ENCODE measurements at regions not wholly inside any gene's neighbourhood (a gene's known extent, or its start where the extent isn't known, plus 50 kb on each side); places are given as distances from the start of the nearest gene placed in this dataset.

DNA sequence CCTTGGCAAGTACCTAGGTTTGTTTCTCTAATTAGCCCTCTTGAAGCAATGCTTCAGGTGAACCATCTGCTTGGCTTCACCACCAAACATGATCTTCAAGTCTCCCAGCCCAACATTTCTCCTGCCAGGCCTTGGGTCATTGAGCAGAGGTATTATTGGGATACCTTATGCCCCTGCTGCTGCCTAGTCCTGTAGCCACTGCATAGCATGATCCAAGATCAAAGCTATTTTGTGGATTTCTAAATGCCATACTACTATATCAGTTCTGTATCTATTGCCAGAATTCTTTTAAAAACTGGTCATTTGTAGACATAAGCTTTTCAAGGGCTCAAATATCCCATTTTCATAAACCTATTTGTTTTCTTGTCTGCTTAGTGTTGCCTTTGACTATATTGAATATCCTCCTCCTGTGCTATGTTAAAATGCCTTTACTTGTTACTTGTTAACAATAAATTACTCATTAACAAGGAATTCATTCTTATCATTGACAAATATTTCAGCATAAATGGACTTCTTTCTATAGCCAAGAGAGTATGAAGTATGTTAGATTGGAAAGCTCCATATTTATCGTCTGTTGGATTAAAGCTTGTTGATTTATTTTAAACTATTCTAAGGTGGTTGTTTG lies 204.5 kb upstream of the RBBP8 start:
- no peak for DNase-seq (ENCODE audit: extremely low spot score)
- CTCF ChIA-PET: no interaction called here
- TF ChIP-seq, protein P1, sequence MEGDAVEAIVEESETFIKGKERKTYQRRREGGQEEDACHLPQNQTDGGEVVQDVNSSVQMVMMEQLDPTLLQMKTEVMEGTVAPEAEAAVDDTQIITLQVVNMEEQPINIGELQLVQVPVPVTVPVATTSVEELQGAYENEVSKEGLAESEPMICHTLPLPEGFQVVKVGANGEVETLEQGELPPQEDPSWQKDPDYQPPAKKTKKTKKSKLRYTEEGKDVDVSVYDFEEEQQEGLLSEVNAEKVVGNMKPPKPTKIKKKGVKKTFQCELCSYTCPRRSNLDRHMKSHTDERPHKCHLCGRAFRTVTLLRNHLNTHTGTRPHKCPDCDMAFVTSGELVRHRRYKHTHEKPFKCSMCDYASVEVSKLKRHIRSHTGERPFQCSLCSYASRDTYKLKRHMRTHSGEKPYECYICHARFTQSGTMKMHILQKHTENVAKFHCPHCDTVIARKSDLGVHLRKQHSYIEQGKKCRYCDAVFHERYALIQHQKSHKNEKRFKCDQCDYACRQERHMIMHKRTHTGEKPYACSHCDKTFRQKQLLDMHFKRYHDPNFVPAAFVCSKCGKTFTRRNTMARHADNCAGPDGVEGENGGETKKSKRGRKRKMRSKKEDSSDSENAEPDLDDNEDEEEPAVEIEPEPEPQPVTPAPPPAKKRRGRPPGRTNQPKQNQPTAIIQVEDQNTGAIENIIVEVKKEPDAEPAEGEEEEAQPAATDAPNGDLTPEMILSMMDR (IDR thresholded peaks at IDR 0.05; ENCODE audit: control extremely low read depth, extremely low read depth, low read depth, missing control alignments): no peak
- POLR2A ChIA-PET: no interaction called here

DNA sequence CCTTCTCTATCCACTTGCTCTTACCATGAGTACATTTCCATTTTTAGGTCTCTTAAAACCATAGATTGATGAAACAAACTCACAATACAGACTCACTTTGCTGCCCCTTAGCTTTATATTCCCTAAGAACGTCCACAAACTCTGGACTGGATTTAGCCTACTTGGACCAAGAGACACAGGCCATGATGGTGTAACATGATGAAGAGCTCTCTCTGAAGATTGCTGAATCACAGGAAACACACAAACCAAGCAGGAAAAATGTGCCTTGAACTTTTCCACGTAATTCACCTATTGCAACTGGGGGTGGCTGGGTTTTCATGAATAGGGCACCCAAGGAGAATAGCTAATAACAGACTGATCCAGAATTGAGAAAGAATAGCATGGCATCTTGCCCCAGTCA lies 201.7 kb upstream of the RBBP8 start:
- no peak for DNase-seq (ENCODE audit: extremely low spot score)
- TF ChIP-seq, protein P1 (IDR thresholded peaks at IDR 0.05; ENCODE audit: control extremely low read depth, extremely low read depth, low read depth, missing control alignments): no peak
- ChIA-PET POLR2A (no interaction called here), CTCF (interaction anchor here (1.4 kb wide), 2 partner anchors 8 to 28 kb away, joined by 3 to 4 read pairs; no protein-coding TSS in a partner anchor)

DNA sequence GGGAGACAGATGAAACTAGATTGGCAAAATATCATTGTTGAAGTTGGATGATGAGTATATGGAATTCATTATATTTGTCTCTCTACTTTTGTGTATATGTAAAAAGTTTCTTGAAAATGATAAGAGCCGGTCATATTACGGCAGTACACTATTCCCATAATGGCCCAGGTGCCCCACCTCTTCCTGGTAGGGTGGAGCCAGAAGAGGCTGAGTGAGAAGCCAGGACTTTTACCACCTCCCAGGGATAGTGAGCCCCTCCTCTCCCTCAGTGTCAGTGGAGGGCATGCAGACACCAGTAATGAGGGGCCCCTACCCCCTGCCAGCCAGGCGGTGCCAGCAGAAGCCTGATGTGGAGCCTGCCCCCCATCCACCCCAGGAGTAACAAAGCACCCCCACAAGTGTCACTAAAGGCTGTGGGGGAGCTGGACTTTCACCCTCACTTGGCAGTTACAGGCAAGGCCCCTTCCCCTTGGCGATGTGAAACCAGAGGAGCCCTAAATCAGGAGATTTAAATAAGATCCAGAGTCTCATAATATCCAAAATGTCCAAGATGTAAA lies 198.9 kb upstream of the RBBP8 start:
- CTCF ChIA-PET: interaction anchor here (0.9 to 3.8 kb wide), 2 partner anchors 9 to 17 kb away, joined by 4 to 15 read pairs; no protein-coding TSS in a partner anchor
- TF ChIP-seq, protein P1 (IDR thresholded peaks at IDR 0.05; ENCODE audit: control extremely low read depth, extremely low read depth, low read depth, missing control alignments): no peak
- POLR2A ChIA-PET: no interaction called here
- DNase-seq (ENCODE audit: extremely low spot score): no peak

DNA sequence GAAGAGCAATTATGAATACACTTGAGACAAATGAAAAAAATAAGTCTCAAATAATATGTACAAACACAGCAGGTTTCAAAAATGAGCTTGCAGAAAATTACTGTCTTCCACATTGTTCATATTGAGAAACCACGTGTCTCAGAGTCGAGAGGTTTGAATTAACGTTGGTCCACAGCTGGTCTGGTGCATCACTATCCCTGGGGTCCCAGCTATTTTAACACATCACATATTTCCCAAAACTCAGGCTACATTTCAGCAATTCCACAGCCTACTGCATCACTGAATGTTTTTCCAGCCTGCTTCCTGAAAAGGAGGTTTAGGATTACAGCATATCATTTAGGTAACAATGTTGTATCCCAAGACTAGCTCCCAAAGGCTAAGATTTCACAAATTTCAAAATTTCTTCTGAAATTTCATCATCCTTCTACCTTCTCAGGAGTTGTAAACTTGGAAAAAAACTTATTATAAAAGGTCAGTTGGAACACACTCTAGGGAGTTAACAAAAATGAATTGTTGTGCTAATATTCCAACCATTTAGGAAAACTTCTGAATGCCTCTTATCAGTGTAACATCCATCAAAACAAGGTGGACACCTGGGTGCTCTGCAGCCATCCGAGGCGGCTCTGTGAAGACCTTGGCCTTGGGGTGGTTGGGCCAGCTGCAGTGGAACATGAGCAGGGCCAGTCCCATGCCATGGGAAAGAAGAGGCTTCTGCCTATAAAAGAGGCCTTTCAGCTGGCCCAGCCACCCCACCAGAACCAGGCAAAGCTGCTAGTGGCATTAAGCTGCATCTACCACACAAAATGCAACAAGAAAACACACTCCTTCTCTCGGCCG lies 198.1 kb upstream of the RBBP8 start:
- TF ChIP-seq, protein P1 (IDR thresholded peaks at IDR 0.05; ENCODE audit: control extremely low read depth, extremely low read depth, low read depth, missing control alignments): no peak
- no peak for DNase-seq (ENCODE audit: extremely low spot score)
- CTCF ChIA-PET: interaction anchor here (3.8 kb wide), 1 partner anchor 9 kb away, joined by 15 read pairs; no protein-coding TSS in a partner anchor
- POLR2A ChIA-PET: no interaction called here

DNA sequence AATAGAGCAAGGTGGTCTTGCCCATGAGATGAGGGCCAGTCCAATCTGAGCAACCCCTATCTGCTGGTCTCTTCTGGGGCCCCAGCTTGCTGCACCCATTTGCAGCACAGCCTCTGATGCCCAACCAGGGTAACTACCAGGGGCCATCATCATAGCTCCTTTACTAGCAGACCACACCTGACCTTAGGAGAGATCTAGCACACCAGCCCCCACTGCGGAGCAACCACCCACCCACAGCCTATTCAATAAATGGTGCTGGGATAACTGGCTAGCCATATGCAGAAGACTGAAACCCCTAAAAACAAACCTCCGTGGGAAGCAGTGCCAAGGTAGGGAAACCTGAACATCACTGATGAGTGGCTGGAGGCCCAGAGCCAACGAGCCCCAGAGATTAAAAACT lies 196.1 kb upstream of the RBBP8 start:
- ChIA-PET CTCF (interaction anchor here (1.1 to 3.8 kb wide), 2 partner anchors 12 to 19 kb away, joined by 3 to 15 read pairs; no protein-coding TSS in a partner anchor), POLR2A (no interaction called here)
- DNase-seq (ENCODE audit: extremely low spot score): no peak
- TF ChIP-seq, protein P1 (IDR thresholded peaks at IDR 0.05; ENCODE audit: control extremely low read depth, extremely low read depth, low read depth, missing control alignments): no peak

DNA sequence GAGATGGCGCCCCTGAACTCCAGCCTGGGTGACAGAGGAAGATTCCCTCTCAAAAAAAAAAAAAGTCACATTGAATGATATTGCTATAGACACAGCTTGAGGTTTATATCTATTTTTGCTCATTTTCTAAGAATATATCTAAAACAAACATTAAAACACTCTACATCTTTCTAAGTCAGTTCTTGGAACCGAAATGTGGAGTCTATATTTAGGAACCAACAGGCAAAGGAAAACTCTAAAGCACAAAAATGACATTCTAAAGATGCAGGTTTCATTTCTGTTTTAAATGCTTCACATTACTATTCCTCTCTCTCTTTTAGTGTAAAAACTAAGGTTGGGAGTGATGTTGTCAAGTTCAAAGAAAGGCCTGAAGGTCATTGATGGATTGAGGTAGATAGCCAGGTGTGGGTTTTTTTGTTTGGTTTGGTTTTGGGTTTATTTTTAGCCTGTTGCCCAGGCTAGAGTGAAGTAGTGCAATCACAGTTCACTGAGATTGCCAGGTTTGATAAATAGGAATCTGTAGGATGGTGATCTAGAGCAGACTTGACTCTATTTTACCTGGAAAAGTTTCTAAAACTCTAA lies 194.0 kb upstream of the RBBP8 start:
- no peak for DNase-seq (ENCODE audit: extremely low spot score)
- ChIA-PET CTCF (no interaction called here), POLR2A (no interaction called here)
- TF ChIP-seq, protein P1 (IDR thresholded peaks at IDR 0.05; ENCODE audit: control extremely low read depth, extremely low read depth, low read depth, missing control alignments): no peak

Data from GM10248 (cell line).